H54 (cell line): ENCODE measurements at regions not wholly inside any gene's neighbourhood (a gene's known extent, or its start where the extent isn't known, plus 50 kb on each side); places are given as distances from the start of the nearest gene placed in this dataset.
"Not testable (repeated sequence)": the region's sequence is repeated elsewhere in the genome, so short reads cannot be mapped to it uniquely, and the experiment has no call there.

ENCODE experiments used
- DNase-seq: peaks from one replicate; pipeline ENCODE4 v3.0.0; 2011; ENCODE audit warnings: low spot score, mixed read lengths; ENCODE audit not compliant: insufficient read length
- FAIRE-seq: peaks from 3 replicates; lab custom pipeline; 2011; peaks lifted over from hg19 to GRCh38; lab: Jason Lieb, UNC
- POLR2A ChIP-seq: IDR thresholded peaks from 2 replicates; pipeline ENCODE4 v1.6.1; 2011; ENCODE audit warnings: low read depth, mild to moderate bottlenecking, low read length

DNA sequence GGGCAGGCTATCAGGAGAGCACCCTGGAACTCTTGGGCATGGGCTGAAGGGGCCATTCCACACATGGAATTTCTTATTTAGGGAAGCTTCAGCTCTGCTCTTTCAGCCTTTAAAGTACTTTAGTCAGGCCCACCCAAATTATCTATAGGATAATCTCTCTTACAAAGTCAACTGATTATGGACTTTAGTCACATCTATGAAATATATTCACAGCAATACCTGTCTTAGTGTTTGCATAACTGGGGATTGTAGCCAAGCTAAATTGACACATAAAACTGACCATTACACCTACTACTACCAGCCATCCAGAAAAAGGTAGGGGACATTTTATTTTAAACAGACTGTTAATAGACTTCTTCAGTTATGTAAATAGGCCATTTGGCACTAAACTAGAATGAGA, 114.9 kb upstream of the VANGL1 start:
- no peak for DNase-seq
- FAIRE-seq, result no peak
- TF ChIP-seq POLR2A, result no peak

DNA sequence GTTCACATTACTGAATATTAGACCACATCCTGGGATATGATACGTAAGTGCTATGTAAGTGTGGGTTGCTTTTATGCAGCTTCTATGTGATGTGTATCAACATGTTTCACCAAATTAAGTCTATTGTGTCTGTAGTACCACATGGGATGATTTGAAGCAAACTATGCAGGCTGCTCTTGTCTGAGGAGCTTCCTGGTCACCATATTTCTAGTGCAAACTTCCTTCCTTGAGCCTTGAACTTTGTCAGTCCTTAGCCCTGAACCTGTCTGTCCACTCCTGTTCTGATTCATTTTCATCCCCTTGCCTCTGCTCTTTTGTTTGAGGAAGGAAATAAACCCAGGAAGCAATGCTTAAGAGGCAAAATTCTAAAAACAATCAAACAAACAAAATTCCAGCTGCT, 117.5 kb upstream of the VANGL1 start:
- FAIRE-seq (no peak), DNase-seq (no peak)
- no peak for TF ChIP-seq POLR2A

DNA sequence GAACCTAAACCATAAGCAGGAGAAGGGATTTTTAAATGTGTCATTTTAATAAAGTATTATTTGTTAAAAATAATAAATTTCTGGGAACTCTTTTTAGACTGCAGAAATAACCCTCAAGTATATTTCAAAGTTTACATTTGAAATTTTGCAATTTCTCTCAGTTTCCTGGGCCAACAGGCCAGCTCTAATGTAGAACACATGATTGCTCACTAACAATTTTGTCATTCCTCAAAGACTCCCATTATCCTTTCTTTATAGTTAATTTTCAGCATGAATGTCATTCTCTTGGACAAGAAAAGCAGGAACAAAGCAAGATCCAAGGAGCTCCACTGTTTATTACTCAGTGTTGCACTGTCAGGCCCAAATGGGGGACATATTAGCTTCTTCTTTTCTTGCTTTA, 119.4 kb upstream of the VANGL1 start:
- no peak for TF ChIP-seq POLR2A
- DNase-seq, result no peak
- no peak for FAIRE-seq

DNA sequence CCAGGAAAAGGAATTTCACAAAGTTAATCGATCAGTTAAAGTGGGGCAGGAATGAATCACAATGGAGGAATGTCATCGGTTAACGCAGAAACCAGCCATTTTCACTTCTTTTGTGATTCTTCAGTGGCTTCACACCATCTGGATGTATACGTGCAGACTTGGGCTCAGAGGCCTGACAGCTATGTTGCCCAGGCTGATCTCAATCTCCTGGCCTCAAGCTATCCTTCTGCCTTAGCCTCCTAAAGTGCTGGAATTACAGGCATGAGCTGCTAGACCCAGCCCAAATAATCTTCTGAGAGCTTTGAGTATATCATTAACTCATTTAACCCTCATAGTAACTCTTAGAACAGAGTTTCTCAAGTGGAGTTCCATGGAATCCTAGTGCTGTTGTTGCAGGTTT, 126.5 kb upstream of the VANGL1 start:
- no peak for DNase-seq
- TF ChIP-seq POLR2A, result no peak
- FAIRE-seq, result no peak

DNA sequence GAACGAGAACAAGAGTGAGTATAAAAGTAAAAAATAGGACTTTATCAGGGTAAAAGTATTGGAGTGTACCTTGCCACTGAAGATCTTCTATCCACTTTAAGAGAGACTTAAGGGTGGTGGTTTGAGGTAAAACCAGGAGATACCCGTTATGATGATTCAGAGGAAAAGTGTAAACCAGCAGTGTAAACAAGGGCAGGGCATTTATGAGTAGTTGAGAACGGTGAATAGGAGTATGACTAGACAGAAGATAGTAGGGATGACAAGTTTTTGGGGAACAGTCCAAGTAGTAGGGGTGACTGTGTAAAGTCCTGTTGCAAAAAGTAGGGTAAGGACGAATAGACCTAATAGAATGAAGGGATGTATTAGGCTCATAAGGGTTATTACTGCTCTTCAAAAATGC, 131.5 kb upstream of the VANGL1 start:
- DNase-seq, FAIRE-seq: not testable (repeated sequence)

DNA sequence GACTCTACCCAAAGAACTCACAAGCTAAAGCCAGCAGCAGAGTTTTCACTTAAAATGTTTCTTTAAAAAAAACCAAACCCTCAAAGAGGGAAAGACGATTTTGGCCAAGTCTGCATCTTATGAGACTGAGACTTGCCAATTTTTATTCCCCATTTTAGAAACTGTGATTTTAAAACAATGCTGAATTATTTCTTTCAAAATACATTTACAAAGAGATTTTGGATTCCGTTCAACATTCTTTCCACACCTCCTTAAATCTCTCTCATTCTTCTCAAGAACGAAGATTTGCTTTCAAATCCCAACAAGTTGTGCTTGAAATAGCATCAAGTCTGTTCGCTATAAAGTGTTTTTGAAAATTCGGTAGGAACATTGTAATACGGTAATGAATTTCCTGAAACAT, 133.9 kb upstream of the VANGL1 start:
- TF ChIP-seq POLR2A, result no peak
- DNase-seq, result no peak
- no peak for FAIRE-seq

DNA sequence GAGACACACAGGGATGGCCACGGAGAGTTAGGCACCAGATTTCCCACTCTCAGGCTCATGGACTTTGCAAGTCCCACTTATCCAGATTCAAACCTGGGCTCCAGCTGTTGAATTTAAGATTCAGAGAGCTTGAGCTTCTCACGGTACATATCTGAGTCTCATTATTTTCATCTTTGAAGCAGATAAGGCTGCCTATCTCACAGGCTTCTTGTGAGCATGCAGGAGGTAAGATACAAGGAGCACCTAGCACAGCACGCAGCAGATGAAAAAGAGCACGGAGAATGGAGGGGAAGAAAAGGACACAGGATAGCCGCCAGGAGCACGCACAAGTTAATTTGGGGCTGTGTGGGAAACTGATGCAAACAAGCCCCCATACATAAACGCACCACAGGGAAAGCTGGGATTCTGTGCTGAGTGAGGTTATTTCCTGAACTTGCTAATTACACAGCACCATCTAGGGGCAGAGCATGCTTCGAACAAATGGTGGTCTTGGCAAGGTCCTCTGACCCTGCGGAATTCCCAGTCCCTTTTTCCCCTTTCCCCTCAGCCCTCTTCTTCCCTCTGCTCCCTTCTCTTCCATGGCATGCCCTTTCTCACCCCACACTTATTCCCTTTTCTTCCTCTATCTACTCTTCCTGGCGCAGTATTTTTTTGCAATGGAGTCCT, 134.7 kb upstream of the VANGL1 start:
- no peak for TF ChIP-seq POLR2A
- FAIRE-seq (no peak), DNase-seq (no peak)

DNA sequence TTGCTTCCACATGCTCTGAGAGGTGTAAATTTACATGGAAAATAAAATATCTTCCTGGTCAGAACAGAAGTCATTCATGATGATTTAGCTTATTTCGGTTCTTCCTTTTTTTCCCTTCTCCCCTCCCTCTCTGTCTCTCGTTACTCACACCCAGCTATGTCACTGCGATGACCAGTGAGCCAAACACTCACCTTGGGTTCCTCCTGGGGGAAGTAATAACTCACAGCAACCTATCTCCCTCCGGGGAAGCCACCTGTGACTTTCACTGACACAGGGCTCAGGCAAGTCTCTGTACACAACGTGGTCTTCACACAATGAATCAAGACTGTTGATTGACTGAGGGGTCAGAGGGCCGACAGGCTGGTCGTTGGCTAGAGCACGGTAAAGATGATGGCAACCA, 135.3 kb upstream of the VANGL1 start:
- no peak for FAIRE-seq
- DNase-seq, result no peak
- TF ChIP-seq POLR2A, result no peak

DNA sequence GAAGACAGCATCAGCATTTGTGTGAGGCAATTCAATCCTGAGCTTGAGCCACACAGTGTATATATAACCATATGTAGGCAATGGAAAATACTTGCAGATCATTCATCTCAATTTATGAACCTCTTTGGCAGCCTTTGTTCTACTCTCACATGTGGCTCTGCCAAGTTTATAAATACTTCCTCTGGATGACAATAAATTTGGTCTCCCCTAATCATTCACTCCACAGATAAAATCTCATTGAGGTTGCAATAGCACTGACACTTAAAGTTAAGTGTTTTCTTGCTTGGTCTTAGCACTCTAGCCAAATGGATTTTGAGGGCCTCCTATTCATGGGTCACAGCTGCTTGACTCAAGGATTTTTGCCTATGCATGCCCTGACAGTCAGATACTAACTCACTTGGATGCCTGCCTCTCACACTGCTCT, 136.6 kb upstream of the VANGL1 start:
- TF ChIP-seq POLR2A, result no peak
- FAIRE-seq (no peak), DNase-seq (no peak)

DNA sequence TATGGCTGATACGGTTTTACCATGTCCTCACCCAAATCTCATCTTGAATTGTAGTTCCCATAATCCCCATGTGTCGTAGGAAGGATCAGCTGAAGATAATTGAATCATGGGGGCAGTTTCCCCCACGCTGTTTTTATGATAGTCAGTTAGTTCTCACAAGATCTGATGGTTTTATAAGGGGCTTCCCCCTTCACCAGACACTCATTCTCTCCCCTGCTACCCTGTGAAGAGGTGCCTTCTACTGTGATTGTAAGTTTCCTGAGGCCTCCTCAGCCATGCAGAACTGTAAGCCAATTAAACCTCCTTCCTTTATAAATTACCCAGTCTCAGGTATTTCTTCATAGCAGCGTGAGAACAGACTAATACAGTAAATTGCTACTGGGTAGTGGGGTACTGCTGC, 139.6 kb upstream of the VANGL1 start:
- DNase-seq, FAIRE-seq: not testable (repeated sequence)

DNA sequence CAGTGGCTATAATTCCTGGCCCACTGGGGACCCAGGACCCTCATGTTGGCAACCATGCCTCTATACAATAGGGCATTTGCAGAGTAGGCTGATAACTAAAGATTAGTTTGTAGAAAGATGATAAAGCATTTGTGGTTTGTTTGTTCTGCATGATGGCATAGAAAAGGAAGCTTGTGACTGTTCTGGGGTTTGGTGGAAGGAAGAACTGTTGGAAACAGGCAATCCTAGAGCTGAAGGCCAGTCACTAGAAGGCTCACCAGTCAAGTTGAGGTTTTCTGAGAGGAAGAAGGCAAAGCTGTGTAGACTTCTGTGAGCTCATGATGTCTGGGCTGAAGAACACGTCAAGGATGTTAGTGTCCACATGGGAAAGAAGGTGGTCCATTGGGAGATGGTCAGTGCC, 140.3 kb upstream of the VANGL1 start:
- DNase-seq (no peak), FAIRE-seq (no peak)
- no peak for TF ChIP-seq POLR2A

DNA sequence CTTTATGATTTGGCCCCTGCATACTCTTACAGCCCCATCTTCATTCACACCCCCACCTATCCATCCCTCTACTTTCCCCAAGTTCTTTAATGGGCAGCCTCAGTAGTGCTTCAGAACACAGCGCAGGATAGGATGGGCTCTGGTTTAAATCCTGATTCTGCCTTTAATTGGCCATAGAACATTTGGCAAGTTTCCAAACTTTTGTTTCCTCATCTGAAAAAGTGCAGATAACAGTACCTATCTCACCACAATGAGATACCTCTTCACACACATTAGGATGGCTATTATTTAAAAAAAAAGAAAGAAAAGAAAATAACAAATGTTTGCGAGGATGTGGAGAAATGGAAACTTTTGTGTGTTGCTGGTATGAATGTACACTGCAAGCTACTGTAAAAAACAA, 142.5 kb upstream of the VANGL1 start:
- DNase-seq (no peak), FAIRE-seq (no peak)
- no peak for TF ChIP-seq POLR2A

DNA sequence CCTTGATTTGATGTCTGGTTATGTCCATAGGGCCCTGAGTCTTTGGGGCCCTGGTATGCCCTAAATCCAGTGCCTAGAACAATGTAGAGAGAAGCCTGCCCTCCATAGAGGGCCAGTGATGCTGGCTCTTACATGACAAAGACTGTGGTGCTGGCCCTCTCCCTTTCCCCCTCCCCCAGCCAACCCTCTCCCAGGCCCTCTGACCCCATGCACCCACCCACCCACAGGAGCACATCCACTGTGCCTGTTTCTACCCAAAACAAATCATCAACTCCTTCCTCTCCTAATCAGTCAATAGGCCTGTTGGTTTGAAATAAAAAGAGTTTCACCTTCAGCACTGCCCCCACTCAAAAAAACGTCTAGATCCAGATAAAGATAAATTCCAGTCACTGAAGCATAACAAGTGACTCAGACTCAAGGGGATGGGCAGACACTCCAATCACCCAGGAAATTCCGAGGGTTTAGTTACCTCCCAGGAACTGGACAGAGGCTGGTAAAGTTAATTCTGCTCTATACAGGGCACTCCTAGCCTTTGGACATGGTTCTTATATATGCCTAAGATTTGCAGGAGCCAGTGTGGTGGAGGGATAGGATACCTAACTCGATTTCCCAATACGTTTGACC, 144.8 kb upstream of the VANGL1 start:
- FAIRE-seq (peak; percentile 20), DNase-seq (peak; percentile 33)
- TF ChIP-seq POLR2A, result no peak

DNA sequence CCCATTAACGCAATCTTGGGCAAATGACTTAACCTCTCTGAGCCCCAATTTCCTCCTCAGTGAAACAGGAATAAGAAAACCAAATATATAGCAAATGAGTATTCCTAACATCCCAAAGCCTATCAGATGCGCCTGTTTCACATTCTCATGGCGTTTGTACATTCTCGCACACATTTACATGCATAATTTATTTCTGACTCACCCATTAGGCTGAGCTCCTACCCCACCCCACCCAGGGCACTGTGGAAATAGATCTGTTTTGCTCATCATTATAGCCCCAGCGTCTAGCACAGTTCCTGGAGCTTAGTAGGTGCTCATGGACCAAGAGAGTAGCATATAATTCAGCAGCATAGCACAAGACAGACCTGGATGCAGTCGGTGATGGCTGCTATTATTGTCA, 146.1 kb upstream of the VANGL1 start:
- no peak for TF ChIP-seq POLR2A
- DNase-seq (no peak), FAIRE-seq (no peak)

DNA sequence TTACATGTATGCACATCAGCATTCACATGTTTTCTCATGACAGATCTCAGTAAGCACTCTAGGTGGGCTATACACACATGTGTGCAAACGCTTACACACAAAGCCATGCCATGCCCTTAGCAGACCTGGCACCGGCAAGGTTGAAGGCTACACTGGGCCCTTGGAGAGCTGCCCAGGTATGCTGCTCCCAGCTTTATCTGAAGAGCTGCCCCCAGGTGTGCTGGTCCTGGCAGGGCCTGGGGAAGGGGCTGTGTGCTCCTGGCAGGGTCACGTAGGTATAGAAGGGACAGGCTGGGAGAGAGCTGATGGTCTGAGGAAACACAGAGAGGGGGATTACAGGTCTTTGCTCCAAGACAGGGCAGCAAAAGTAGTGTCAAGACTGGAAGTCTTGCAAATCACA, 146.7 kb upstream of the VANGL1 start:
- no peak for TF ChIP-seq POLR2A
- DNase-seq (no peak), FAIRE-seq (no peak)
